ENCODE measurements at regions not wholly inside any gene's neighbourhood (a gene's known extent, or its start where the extent isn't known, plus 50 kb on each side); places are given as distances from the start of the nearest gene placed in this dataset.

- TF ChIP-seq POLR2AphosphoS5 (IDR thresholded peaks at IDR 0.05) (no peak), POLR2A (IDR thresholded peaks at IDR 0.05) (no peak), CTCF (IDR thresholded peaks at IDR 0.05) (no peak), EP300 (IDR thresholded peaks at IDR 0.05) (no peak)
- no peaks in the 10 kb centered on the region for H3K4me1 ChIP-seq
- no peak overlapping the region for H3K27ac ChIP-seq
- WGBS, 2 donors (ENCODE audit: low coverage in 1 of 2) = 70 to 84% methylated on average over 3 of the region's 3 CpGs
- no peaks in the 10 kb centered on the region for H3K36me3 ChIP-seq
- peaks cover 22% of the 10 kb centered on the region for H3K27me3 ChIP-seq
- H3K4me3 ChIP-seq = no peak overlapping the region
- no peak for ATAC-seq
- peaks cover 0 to 11% (median 0%) of the 10 kb centered on the region in 3 donors for H3K9me3 ChIP-seq
These were observed 262.0 kb upstream of the TOPAZ1 start for GRCh38 chr3:43979645-43980044.

GRCh38 chr3:43994657-43995546, 246.8 kb upstream of the TOPAZ1 start:
- H3K4me1 ChIP-seq = peaks cover 0 to 55% (median 40%) of the 10 kb centered on the region in 3 donors
- H3K27ac ChIP-seq = no peak overlapping the region
- 3 to 10% methylated on average over 8 to 10 of the region's 73 CpGs for WGBS, 2 donors (ENCODE audit: low coverage in 1 of 2)
- H3K4me3 ChIP-seq = peak overlapping the region in 1 of 2 donors; percentile 40
- H3K27me3 ChIP-seq = peaks cover 100% of the 10 kb centered on the region
- H3K36me3 ChIP-seq = no peaks in the 10 kb centered on the region
- no peak for ATAC-seq
- peaks cover 0 to 29% (median 0%) of the 10 kb centered on the region in 3 donors for H3K9me3 ChIP-seq
- TF ChIP-seq CTCF (IDR thresholded peaks at IDR 0.05) = no peak
- no peak for TF ChIP-seq POLR2AphosphoS5 (IDR thresholded peaks at IDR 0.05)
- TF ChIP-seq POLR2A (IDR thresholded peaks at IDR 0.05) = no peak
- TF ChIP-seq EP300 (IDR thresholded peaks at IDR 0.05) = no peak

DNA sequence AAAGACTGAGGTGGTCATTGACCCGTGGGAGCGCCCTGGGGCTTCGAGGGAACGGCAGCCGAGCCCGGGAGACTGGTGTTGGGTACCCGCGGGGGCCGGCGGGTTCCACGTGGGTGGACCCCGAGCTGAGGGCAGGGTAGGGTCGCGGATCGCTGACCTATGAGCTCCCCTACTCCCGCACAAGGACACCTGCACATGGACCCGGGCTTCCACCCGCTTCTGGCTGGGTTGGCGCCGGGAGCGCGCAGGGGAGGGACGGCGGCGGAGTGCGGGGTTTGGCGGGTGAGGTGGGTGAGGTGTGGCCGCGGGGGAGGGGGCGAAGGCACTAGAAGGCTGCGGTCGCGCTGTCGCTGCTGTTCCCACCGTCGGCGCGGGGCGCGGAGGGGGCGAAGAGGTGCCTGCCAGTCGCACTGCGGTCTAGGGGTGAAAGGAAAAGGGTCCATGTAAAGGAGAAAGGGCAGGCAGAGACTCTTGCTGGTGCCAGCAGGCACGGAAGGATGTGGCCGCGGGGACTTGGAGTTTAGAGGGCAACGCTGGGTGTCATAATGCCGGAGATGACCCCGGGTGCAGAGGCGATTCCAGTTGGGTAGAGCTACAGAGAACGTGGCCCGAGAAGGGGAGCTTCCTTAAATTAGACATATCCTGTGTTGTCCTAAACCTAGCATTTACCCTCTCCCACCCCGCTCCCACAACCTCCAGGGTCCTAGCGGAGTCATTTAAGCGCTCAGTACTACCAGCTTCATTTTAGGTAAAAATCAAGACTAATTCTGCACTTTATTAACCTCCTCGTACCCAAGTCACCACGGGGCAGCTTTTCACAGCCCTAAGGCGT, 245.9 kb upstream of the TOPAZ1 start:
- peaks cover 100% of the 10 kb centered on the region for H3K27me3 ChIP-seq
- H3K4me1 ChIP-seq = peaks cover 0 to 55% (median 40%) of the 10 kb centered on the region in 3 donors
- no peak for ATAC-seq
- WGBS, 2 donors (ENCODE audit: low coverage in 1 of 2) = 2 to 6% methylated on average over 9 to 18 of the region's 58 CpGs
- peaks cover 0 to 26% (median 0%) of the 10 kb centered on the region in 3 donors for H3K9me3 ChIP-seq
- no peaks in the 10 kb centered on the region for H3K36me3 ChIP-seq
- H3K27ac ChIP-seq = no peak overlapping the region
- TF ChIP-seq EP300 (IDR thresholded peaks at IDR 0.05) (no peak), CTCF (IDR thresholded peaks at IDR 0.05) (no peak), POLR2AphosphoS5 (IDR thresholded peaks at IDR 0.05) (no peak), POLR2A (IDR thresholded peaks at IDR 0.05) (no peak)
- H3K4me3 ChIP-seq = peak overlapping the region in 1 of 2 donors; percentile 40

DNA sequence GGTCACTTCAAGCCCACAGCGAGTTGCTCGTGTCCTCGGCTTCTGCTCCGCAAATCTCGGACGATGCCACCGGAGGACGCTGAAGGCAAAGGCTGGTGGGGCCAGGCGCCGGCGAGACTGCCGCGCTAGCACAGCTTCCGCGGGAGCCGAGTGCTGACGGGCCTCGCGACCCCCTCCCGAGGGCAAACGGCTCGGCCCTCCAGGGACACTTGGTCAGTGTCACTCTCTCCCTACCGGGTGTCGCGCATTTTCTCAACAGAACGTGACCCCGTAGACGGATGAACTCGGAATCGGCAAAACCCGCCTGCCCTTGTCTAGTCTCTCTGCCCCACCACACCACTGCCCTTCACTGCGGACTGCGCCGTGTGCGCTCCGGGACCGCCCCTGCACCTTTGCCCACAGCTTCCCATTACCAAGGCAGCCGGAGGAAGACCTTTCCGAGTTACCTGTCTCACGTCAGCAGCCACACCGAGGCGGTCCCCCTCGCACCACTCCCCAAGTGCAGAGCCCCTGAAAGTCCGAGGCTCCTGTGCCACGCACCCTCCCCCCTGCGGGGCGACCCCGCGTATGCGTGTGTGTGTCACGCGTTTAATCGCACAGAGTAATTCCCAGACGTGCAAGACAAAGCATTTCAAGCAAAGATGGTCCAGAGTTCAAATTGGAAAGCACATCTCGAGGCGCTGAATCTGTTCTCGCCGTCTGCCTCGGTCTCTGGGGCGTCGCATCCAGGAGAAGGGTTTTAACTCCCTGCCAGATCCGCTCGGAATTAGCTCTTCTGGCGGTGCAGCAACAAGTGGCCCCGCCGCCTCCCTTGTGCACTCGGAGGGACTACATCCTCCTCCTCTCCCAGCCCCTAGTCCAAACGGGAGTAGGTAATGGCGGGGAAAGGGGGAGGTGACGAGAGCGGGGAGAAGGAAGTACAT, 245.0 kb upstream of the TOPAZ1 start:
- ATAC-seq = no peak
- Histone ChIP-seq H3K27me3 (peaks cover 100% of the 10 kb centered on the region), H3K36me3 (no peaks in the 10 kb centered on the region), H3K4me3 (peak overlapping the region in 1 of 2 donors; percentile 40), H3K27ac (no peak overlapping the region), H3K4me1 (peaks cover 0 to 55% (median 40%) of the 10 kb centered on the region in 3 donors), H3K9me3 (peaks cover 0 to 17% (median 0%) of the 10 kb centered on the region in 3 donors)
- TF ChIP-seq EP300 (IDR thresholded peaks at IDR 0.05) (no peak), POLR2AphosphoS5 (IDR thresholded peaks at IDR 0.05) (no peak), CTCF (IDR thresholded peaks at IDR 0.05) (no peak), POLR2A (IDR thresholded peaks at IDR 0.05) (no peak)
- WGBS, 2 donors (ENCODE audit: low coverage in 1 of 2) = 0% methylated on average over 9 to 12 of the region's 71 CpGs

Measured in gastroesophageal sphincter (tissue), 4 donors.